Caco-2 (cell line): ENCODE measurements at regions not wholly inside any gene's neighbourhood (a gene's known extent, or its start where the extent isn't known, plus 50 kb on each side); places are given as distances from the start of the nearest gene placed in this dataset.
"Not testable (repeated sequence)": the region's sequence is repeated elsewhere in the genome, so short reads cannot be mapped to it uniquely, and the experiment has no call there.

Experiments
- BruUV-seq: library from RNA; stranded (reverse); fragments of 400-500 nt; replicated peaks from 2 replicates; lab custom pipeline; 2021; lab: Mats Ljungman, UMichigan
- CTCF ChIA-PET: fragments of 300-600 bp; sonication (Branson Sonifier 250); formaldehyde crosslinking; loops from one replicate; lab custom pipeline; 2022; ENCODE audit warnings: antibody characterized with exemption; lab: Charles Lee
- POLR2A ChIA-PET: fragments of 300-600 bp; sonication (Branson Sonifier 250); formaldehyde crosslinking; loops from one replicate; lab custom pipeline; 2022; ENCODE audit warnings: antibody characterized with exemption; lab: Charles Lee
- DNase-seq, 2 experiments: peaks; one replicate each; pipeline versions ENCODE4 v3.0.0 to v3.0.0-alpha.2; 2020 to 2022
- H3K27me3 ChIP-seq: replicated peaks from 2 replicates; pipeline ENCODE4 v1.6.0; 2011; ENCODE audit warnings: low read length; ENCODE audit not compliant: control insufficient read depth, insufficient read depth
- H3K36me3 ChIP-seq: 2 replicates; pipeline ENCODE4 v1.5.1; 2011; ENCODE audit warnings: low read length; ENCODE audit not compliant: control insufficient read depth, insufficient read depth
- H3K4me1 ChIP-seq: fragments of 250-450 bp; sonication (Bioruptor Pico); 2 replicates; pipeline ENCODE4 v1.5.1; 2020; ENCODE audit warnings: mild to moderate bottlenecking
- H3K4me3 ChIP-seq: 2 replicates; pipeline ENCODE4 v1.5.1; 2011; ENCODE audit warnings: low read depth, mild to moderate bottlenecking, control low read depth, low read length
- H3K9me3 ChIP-seq: fragments of 250-450 bp; sonication (Bioruptor Pico); 2 replicates; pipeline ENCODE4 v1.5.1; 2020; ENCODE audit warnings: mild to moderate bottlenecking, moderate library complexity
- H3K27ac Mint-ChIP-seq: one replicate; pipeline ENCODE4 v1.8.0; 2022; ENCODE audit warnings: mixed read lengths; ENCODE audit not compliant: unreplicated experiment
- H3K27me3 Mint-ChIP-seq: one replicate; pipeline ENCODE4 v1.8.0; 2022; ENCODE audit warnings: mixed read lengths; ENCODE audit not compliant: insufficient read depth, unreplicated experiment
- H3K36me3 Mint-ChIP-seq: one replicate; pipeline ENCODE4 v1.8.0; 2022; ENCODE audit warnings: mild to moderate bottlenecking, mixed read lengths; ENCODE audit not compliant: insufficient read depth, unreplicated experiment
- H3K4me1 Mint-ChIP-seq: one replicate; pipeline ENCODE4 v1.8.0; 2022; ENCODE audit warnings: low read depth, mixed read lengths; ENCODE audit not compliant: unreplicated experiment
- H3K4me3 Mint-ChIP-seq: one replicate; pipeline ENCODE4 v1.8.0; 2022; ENCODE audit warnings: mild to moderate bottlenecking, moderate library complexity, mixed read lengths; ENCODE audit not compliant: unreplicated experiment
- H3K9me3 Mint-ChIP-seq: one replicate; pipeline ENCODE4 v1.8.0; 2022; ENCODE audit warnings: mixed read lengths; ENCODE audit not compliant: unreplicated experiment
- intact Hi-C: fragments of 100-400 bp; cut with micrococcal nuclease; formaldehyde crosslinking; loops from one replicate; pipeline ENCODE4 v1.10.0; 2022; ENCODE audit not compliant: unreplicated experiment

GRCh38 chr22:16463472-16463871 is 129.1 kb downstream of the CCT8L2 start:
- H3K4me1 Mint-ChIP-seq, H3K9me3 Mint-ChIP-seq, DNase-seq, H3K27me3 ChIP-seq, H3K4me3 ChIP-seq, BruUV-seq, POLR2A ChIA-PET, H3K36me3 Mint-ChIP-seq, H3K27me3 Mint-ChIP-seq, H3K4me3 Mint-ChIP-seq, H3K36me3 ChIP-seq, H3K4me1 ChIP-seq, CTCF ChIA-PET, intact Hi-C loops, H3K9me3 ChIP-seq, H3K27ac Mint-ChIP-seq: not testable (repeated sequence)

- H3K4me1 Mint-ChIP-seq, H3K4me3 ChIP-seq, H3K36me3 Mint-ChIP-seq, POLR2A ChIA-PET, BruUV-seq, DNase-seq, H3K27ac Mint-ChIP-seq, CTCF ChIA-PET, H3K27me3 Mint-ChIP-seq, intact Hi-C loops, H3K4me3 Mint-ChIP-seq, H3K9me3 ChIP-seq, H3K4me1 ChIP-seq, H3K27me3 ChIP-seq, H3K36me3 ChIP-seq: not testable (repeated sequence)
- peaks cover 20% of the 10 kb centered on the region for H3K9me3 Mint-ChIP-seq
These were observed 145.2 kb downstream of the CCT8L2 start for GRCh38 chr22:16447451-16447850.

- H3K4me3 ChIP-seq, H3K4me1 Mint-ChIP-seq, CTCF ChIA-PET, intact Hi-C loops, H3K9me3 ChIP-seq, DNase-seq, H3K27ac Mint-ChIP-seq, BruUV-seq, H3K4me3 Mint-ChIP-seq, H3K27me3 Mint-ChIP-seq, H3K36me3 Mint-ChIP-seq, POLR2A ChIA-PET, H3K27me3 ChIP-seq, H3K4me1 ChIP-seq, H3K36me3 ChIP-seq: not testable (repeated sequence)
- H3K9me3 Mint-ChIP-seq, result peaks cover 20% of the 10 kb centered on the region
These were observed 145.7 kb downstream of the CCT8L2 start for GRCh38 chr22:16446755-16447440.

- peak in 1 of 2 experiments; percentile 2 for DNase-seq
- H3K4me1 ChIP-seq, H3K36me3 ChIP-seq, H3K4me1 Mint-ChIP-seq, H3K27me3 ChIP-seq, H3K4me3 ChIP-seq, BruUV-seq, H3K9me3 Mint-ChIP-seq, H3K27ac Mint-ChIP-seq, H3K4me3 Mint-ChIP-seq, POLR2A ChIA-PET, CTCF ChIA-PET, H3K36me3 Mint-ChIP-seq, H3K27me3 Mint-ChIP-seq, H3K9me3 ChIP-seq, intact Hi-C loops: not testable (repeated sequence)
These were observed 151.6 kb downstream of the CCT8L2 start for GRCh38 chr22:16441014-16441413.

- H3K36me3 ChIP-seq, H3K9me3 ChIP-seq, H3K4me3 Mint-ChIP-seq, H3K4me3 ChIP-seq, DNase-seq, CTCF ChIA-PET, BruUV-seq, H3K27me3 ChIP-seq, H3K36me3 Mint-ChIP-seq, POLR2A ChIA-PET, H3K27me3 Mint-ChIP-seq, H3K27ac Mint-ChIP-seq, intact Hi-C loops, H3K4me1 Mint-ChIP-seq, H3K9me3 Mint-ChIP-seq, H3K4me1 ChIP-seq: not testable (repeated sequence)
These were observed 169.1 kb downstream of the CCT8L2 start for GRCh38 chr22:16423476-16423875.

GRCh38 chr22:16417498-16417897 is 175.1 kb downstream of the CCT8L2 start:
- BruUV-seq, CTCF ChIA-PET, H3K27me3 ChIP-seq, H3K4me1 Mint-ChIP-seq, H3K4me3 ChIP-seq, DNase-seq, H3K9me3 ChIP-seq, POLR2A ChIA-PET, H3K36me3 Mint-ChIP-seq, H3K4me3 Mint-ChIP-seq, H3K4me1 ChIP-seq, H3K9me3 Mint-ChIP-seq, intact Hi-C loops, H3K27ac Mint-ChIP-seq, H3K27me3 Mint-ChIP-seq, H3K36me3 ChIP-seq: not testable (repeated sequence)

- H3K4me3 ChIP-seq, BruUV-seq, CTCF ChIA-PET, H3K36me3 ChIP-seq, H3K9me3 Mint-ChIP-seq, POLR2A ChIA-PET, intact Hi-C loops, H3K4me1 Mint-ChIP-seq, H3K27ac Mint-ChIP-seq, H3K36me3 Mint-ChIP-seq, H3K9me3 ChIP-seq, H3K27me3 Mint-ChIP-seq, H3K4me1 ChIP-seq, H3K4me3 Mint-ChIP-seq, H3K27me3 ChIP-seq, DNase-seq: not testable (repeated sequence)
These were observed 188.0 kb downstream of the CCT8L2 start for GRCh38 chr22:16404639-16405038.
